HUDEP-2 (cell line): ENCODE measurements at regions not wholly inside any gene's neighbourhood (a gene's known extent, or its start where the extent isn't known, plus 50 kb on each side); places are given as distances from the start of the nearest gene placed in this dataset.

ENCODE experiments used
- DNase-seq, 76 experiments: peaks; one replicate each; lab custom pipeline; 2025; ENCODE audit not compliant: unreplicated experiment in 76 of 76; lab: John Stamatoyannopoulos, UW

DNA sequence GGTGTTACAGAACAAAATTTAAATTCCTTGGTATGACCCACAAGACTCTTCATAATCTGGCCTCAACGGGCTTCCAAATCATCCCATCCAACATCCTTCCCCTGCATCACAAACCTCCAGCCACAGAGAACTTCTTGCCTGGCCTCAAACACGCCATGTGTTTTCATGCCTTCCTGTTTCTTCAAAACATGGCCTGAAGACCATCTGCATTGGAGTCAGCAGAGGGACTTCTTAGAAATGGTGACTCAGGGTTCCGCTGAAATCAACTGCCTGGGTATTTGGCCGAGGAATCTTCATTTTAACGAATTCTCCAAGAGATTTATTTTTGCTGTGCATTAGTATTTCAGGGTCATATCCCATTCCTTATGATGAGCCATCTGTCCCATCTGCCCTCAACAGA, 138.1 kb upstream of the RAP2B start:
- no peak for DNase-seq

DNA sequence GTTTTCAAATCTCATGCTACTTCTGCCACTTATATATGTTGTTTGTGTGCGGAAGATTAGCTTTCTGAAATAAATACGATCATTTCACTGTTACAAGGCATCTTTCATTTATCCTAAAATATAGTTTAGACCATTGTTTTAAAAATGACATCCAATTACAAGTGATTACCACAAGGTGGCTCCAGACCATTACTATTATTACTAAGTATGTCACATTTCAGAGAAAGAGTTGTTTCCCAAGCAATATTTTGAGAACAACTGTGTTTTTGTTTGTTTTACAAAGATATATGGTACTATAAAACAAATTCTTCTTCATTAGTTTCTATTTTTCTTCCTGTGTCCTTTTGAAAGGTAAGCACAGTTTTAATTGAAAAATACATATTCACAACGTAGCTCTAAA, 136.0 kb upstream of the RAP2B start:
- peak in 15 of 76 experiments; percentile 1 to 38 (median 14) for DNase-seq

DNA sequence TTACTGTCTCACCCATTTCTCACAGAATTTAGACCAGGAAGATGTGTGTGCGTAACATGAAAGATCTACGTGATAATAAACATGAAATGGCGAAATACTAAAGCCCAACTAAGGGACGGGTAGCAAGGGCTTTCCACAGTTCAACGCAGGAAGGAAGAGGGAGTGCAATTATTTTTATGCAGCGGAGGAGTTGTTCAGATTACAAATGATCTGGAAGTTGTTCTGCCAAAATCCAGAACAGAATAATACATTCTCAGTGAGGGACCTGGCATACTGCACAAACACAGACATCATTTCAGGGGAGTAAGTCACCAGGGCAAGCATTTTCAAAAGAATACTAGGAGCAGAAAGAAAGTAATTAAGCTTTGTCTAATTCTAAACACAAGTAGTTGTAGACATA, 133.6 kb upstream of the RAP2B start:
- no peak for DNase-seq

DNA sequence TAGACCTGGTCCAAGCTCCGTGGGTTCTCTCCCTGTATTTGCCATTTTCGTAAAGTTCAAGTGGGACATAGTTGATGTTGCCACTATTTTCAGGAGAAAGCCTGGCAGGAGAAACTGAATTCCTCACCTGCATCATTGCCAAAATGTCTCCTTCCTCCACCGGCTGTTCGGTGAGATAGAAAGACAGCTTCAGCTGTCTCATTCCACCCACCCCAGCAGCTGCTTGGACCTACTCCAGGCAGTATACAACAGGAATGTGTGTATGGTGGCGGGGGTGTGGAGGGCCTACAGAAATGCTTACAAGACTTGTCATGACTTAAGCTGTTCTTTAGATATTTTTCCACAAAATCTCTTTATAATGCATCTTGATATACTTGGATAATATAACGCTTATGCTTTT, 132.7 kb upstream of the RAP2B start:
- DNase-seq = peak in 43 of 76 experiments; percentile 1 to 79 (median 34)

DNA sequence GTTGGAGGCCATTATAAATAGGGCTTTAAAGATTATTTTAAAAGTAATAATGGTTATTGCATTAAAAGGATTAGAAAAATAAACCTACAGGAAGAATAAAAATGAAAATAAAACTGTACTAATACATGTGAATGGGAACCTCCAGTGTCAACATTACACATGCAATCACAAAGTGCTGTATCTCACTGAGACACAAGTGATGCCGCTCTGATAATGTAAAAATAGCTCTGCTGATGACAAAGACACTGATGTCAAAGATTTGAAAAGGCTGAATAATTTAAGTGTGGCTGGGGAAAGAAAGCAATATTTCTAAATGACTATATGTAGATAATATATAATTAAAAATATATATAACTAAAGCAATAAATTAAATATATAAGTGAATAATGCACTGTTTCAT, 129.1 kb upstream of the RAP2B start:
- no peak for DNase-seq

DNA sequence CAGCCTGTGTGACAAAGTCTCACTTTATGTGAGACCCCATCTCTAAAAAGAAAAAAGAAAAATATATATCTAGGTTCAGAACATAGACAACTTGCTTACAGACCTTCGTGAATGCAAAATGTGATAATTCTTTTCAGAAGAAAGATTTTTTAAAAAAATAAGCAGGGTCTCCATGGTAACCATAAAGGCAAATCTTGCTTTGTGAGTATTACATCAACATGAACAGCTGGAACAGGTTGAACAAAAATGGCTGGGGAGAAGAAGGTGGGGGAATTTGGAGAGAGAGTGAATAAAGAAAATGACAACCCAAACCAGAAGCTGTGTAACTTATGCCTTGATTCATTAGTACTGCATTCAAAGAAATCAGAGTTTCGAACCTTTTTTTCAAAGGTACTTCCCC, 125.2 kb upstream of the RAP2B start:
- no peak for DNase-seq

DNA sequence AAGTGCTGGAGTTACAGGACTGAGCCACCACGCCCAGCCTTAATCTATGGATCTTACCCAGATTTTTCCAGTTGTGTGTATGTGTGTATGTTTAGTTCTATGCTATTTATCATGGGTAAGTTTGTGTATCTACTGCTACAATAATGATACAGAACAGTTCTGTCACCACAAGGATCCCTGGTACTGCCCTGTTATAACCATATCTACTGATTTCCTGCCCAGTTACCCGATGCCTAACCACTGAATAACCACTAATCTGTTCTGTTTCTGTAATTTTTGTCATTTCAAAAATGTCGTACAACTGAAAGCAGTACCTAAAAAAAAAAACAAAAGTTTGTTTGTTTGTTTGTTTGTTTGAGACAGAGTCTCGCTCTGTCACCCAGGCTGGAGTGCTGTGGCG, 123.7 kb upstream of the RAP2B start:
- no peak for DNase-seq

DNA sequence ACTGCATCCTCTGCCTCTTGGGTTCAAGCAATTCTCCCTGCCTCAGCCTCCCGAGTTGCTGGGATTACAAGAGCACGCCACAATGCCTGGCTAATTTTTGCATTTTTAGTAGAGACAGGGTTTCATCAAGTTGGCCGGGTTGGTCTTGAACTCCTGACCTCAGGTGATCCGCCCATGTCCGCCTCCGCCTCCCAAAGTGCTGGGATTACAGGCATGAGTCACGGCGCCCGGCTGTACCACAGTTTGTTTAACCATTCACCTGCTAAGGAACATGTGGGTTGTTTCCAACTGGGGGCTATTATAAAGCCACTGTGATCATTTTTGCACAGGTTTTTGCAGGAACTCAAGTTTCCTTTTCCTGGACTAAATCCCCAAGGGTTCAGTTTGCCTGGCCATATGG, 123.2 kb upstream of the RAP2B start:
- DNase-seq = no peak

DNA sequence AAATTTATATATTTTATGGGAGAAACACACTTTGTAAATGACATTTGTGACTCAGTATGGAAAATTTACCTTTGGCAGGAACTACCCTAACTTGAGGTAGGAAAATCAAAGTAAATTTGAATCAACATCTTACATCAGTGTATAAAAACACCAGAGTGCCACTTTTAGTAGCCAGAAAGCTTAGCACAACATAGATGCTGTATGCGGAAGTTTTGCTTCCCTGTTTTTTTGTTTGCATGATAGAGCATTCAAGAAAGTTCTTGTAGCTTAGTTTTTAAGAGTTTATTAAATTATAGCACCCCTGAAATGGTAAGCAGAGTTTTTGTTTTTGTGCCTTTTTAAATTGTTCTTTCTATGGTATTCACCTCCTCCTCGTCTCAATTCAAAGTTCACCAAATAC, 120.8 kb upstream of the RAP2B start:
- DNase-seq = no peak

DNA sequence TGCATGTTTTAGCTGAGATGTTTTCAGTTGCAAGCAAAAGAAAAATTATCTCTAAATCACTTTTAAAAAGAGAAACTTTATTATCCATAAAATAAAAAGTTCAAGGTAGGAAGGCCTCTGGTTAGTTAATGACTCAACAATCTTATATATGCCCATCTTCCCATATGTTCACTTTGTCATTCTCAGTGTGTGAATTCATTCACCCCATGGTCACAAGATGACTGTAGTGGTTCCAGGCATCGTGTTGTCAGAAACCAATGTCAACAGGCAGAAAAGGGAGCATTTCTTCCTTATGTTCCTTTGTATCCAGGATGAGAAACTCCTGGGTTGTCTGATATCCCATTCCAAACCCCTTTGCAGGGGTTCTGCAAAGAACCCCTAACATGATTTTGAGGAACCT, 119.9 kb upstream of the RAP2B start:
- DNase-seq = no peak

DNA sequence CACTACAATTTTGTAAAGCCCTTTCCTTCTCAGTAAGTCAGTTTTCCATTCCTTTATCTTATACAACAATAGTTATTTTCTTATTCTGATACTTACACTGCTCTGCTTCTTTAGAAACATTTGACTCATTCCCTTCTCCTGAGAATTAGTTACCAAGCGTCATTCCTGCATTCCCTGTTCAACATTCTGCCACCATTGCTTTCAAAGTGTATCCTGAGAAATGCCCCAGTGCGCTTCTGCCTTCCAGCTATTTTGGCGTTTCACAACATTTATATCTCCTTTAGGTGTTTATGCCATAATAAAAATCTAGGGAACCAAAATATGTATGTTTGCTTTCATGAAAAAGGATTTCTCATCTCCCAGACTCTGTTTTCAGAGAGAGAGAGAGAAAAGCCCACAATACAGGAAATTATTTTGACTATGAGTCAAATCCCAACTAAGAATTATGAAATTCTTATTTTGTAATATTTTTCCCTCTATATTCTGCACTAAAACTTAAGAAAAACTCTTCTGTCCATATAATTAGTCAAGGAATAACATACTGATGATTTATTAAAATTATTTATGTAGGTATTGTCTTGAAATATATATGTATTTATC, 118.2 kb upstream of the RAP2B start:
- no peak for DNase-seq

DNA sequence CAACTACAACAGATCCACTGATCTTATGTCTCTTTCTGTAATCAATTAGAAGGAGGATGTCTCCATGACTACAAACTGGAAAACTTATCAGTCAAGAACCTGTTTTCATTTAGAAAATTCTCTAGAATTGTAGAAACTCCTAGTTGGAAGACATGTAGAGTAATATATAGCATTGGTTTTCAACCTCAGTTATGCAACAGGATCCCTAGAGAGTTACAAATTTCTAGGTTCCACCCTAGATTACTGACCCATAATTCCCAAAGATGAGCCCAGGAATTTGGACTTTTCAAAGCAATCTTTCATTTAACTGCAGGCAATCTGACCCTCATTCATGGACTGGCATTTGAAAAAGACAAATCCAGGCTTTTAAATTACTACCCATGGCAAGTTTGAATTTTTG, 116.9 kb upstream of the RAP2B start:
- no peak for DNase-seq

DNA sequence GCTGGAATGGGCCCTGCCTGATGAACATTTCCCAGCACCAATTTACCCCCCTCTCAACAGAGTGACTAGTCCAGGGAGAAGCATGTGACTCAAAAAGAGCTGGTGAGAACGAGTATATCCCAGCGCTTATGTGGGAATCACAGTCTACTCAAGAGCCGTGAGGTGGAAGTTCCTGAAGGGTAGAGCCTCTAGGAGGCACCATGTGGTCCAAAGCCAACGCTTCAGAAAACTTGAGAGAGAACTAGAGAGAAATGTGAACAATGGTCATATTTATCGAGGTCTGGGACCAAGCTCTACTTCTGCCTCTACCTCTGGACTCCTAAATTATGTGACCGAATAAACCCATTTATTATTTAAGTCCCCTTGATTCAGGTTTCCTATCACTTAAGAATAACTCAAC, 111.0 kb upstream of the RAP2B start:
- no peak for DNase-seq

DNA sequence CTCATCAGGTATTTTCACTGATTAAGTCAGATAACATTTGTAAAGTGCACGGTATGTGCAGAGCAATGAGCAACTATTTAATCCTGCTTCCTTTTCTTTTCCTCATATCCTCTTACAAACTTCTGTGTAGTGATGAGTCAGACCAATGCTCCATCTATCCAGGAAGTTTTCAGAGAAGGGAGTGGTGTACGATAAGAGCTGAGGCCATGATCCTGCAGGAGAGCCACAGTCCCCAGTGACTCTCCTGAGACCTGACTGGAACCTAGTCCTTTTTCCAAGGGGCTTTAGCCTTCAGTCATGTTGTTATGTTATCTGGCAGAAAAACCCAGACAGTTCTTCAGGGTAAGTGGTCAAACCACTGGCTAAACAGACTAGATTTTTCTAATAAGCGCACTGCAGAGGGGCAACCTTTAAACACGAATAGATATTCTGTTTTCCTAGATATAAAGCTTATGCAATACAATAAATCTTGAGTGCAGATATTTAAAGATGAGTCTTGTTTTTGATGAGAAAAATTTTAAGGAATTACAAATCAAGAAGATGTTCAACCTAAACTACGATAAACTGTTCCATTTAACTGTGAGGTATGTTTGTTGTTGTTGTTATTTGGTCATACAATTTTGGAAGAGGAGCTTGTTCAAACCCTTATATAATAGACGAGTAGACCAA, 110.5 kb upstream of the RAP2B start:
- no peak for DNase-seq

DNA sequence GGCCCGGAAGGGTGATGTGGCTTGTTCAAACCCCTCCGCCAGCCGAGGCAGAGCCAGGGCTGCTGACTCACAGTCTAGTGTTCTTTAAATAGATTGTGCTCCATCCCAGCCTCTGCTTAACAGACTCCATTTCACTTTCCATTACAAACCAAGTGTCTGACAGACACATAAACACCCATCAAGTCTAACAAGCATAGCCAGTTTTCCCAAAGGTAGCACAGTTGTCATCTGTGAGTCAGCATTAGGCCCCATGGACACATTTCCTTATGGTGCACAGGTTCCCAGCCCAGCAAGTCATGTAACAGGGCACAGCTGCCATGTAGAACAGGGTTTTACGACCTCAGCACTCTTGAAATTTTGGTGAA, 109.9 kb upstream of the RAP2B start:
- DNase-seq = no peak

DNA sequence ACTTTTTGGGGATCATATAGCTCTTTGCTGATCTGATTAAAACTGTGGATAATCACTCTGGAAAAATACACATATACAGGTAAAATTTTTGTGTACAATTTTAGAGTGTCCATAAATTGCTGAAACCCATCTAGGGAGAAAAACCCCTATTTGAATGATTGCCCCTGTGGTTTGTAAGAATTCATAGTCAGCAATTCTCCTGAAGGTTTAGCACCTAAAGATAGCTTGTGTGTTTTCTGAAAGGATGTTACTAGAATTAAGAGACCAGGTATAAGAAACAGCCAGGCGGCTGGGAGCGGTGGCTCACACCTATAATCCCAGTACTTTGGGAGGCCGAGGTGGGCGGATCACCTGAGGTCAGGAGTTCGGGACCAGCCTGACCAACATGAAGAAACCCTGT, 106.8 kb upstream of the RAP2B start:
- DNase-seq = no peak

DNA sequence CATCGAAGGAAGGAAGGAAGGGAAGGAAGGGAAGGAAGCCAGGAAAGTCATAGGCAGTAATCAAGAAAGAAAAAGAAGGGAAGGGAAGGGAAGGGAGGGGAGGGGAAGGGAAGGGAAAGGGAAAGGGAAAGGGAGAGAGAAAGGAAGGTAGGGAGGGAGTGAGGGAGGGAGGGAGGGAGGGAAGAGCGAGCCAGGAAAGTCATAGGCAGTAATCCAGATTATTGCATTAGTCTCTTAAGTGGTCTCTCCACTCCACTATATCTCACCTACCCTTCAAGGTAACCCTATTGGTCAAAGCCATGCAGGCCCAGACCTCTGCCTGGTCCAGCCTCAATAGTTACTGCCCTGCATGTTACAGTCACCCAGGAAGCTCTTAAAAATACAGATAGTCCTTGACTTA, 106.2 kb upstream of the RAP2B start:
- no peak for DNase-seq

DNA sequence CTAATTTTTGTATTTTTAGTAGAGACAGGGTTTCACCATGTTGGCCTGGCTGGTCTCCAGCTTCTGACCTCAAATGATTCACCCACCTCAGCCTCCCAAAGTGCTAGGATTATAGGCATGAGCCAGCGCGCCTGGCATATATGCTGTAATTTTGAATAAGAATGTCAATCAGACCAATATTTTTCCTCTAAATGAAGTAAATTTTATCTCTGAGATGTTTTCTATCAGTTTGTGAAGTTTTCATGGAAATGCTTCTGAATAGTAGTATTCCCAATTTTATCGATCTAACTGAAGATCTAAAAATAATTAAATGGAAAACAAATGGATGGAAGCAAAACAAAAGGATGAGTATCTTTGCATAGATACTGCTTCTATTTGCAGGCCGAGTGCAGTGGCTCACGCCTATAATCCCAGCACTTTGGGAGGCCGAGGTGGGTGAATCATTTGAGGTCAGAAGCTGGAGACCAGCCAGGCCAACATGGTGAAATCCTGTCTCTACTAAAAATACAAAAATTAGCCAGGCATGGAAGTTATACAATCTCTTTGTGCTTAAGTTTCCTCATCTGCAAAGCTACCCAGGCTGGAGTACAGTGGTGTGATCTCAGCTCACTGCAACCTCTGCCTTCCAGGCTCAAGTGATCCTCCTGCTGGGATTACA, 103.9 kb upstream of the RAP2B start:
- peak in 18 of 76 experiments; percentile 2 to 37 (median 10) for DNase-seq

DNA sequence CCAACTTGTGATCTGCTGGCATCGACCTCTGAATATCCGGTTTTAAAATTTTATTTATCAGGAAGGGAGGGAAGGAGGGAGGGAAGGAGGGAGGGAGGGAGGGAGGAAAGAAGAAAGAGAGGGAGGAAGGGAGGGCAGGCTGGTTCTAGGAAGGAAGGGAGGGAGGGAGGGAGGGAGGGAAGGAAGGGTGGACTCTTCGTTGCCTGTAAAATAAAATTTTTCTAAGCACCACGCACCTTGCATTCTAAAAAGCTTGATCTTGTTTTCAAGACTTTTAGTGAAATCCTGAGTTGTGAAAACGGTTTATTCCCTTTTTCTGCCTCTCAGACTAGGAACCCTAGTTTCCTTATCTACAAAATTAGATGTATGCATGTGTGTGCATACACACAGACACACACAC, 101.7 kb upstream of the RAP2B start:
- DNase-seq = no peak

DNA sequence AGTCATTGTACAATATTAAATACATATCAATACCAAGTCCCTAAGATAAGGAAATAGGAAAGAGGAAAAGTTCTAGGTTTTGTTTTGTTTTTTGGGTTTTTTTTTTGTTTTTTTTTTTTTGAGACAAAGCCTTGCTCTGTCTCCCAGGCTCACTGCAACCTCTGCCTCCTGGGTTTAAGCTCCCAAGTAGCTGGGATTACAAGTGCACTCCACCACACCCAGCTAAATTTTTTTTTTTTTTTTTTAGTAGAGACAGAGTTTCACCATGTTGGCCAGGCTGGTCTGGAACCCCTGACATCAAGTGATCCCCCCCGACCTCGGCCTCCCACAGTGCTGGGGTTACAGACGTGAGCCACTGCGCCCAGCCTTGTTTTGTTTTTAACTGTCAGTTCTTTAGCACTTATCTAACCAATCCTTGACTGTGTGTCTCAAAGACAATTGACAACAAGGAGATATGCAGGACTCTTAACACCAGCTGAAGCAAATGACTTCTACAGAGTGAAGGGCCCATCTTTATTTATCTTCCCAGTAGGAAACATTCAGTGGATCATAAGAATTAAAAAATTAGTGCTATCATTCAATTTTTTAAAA, 100.0 kb upstream of the RAP2B start:
- DNase-seq = peak in 13 of 76 experiments; percentile 4 to 42 (median 12)

DNA sequence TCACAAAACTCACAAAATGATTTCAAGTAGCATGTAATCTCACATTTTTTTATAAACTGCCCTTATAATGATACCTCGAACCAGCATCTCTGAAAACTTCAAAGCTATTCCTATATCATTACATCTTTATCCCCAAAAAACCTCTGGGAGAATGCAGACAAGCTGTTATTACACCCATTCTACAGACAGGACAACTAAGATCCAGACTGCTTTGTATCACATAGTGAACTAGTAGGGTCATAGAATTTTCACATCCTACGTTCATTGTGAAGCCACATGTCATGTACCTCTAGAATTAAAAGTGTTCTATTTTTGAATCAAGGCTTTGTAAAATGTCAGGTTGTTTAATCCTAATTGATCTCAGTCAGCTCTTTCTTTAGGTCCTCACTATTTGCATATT, 98.7 kb upstream of the RAP2B start:
- no peak for DNase-seq

DNA sequence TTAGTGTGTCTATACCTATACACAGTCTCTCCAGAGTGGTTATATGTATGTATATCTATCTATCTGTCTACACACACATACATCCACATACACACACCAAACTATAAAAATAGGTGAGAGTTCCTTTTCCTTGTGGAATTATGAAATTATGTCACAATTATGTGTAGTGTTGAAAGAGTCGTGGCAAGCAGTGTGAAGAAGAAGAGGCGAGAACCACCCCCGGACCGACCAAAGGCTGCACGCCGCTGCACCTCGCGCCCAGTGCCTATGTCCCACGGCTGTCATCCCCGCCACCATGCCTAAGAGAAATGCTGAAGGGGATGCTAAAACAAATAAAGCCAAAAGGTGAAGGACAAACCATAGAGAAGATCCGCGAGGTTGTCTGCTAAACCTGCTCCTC, 95.0 kb upstream of the RAP2B start:
- DNase-seq = no peak
